ENCODE measurements at regions not wholly inside any gene's neighbourhood (a gene's known extent, or its start where the extent isn't known, plus 50 kb on each side); places are given as distances from the start of the nearest gene placed in this dataset.

DNA sequence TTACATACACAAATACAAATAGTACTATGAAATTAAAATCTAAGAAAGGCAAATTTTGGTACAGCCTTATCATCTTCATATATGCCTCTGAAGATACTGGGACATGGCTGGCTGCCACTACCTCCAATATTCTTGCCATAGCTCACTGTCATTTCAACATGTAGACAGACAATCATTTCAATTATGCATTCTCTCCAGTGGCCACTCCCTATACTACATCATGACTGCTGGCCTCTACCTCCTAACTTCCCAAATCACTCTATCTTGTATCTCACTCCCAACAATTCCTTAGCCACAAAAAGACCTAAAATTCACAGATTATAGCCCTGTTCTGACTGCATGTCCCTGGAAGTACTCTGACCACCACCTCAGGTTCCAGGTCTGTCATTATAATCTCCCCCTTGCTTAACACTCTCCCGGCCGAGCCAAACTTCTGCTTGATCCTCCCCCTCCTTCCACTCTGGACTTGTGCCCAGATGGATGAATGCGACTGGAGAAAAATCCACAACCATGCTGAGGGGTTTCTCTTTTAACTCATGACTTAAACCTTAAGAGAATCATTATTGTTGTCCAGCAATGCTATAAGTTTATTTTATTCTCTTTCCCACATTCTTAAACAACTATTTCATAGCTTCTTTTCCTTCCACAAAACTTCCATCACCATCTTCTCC is 225.3 kb upstream of the TLE4 start:
- TF ChIP-seq, protein P1, sequence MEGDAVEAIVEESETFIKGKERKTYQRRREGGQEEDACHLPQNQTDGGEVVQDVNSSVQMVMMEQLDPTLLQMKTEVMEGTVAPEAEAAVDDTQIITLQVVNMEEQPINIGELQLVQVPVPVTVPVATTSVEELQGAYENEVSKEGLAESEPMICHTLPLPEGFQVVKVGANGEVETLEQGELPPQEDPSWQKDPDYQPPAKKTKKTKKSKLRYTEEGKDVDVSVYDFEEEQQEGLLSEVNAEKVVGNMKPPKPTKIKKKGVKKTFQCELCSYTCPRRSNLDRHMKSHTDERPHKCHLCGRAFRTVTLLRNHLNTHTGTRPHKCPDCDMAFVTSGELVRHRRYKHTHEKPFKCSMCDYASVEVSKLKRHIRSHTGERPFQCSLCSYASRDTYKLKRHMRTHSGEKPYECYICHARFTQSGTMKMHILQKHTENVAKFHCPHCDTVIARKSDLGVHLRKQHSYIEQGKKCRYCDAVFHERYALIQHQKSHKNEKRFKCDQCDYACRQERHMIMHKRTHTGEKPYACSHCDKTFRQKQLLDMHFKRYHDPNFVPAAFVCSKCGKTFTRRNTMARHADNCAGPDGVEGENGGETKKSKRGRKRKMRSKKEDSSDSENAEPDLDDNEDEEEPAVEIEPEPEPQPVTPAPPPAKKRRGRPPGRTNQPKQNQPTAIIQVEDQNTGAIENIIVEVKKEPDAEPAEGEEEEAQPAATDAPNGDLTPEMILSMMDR (IDR thresholded peaks at IDR 0.05), result no peak
- no peak for TF ChIP-seq POLR2A (IDR thresholded peaks at IDR 0.05)

Data from ovary (tissue), 3 donors.